AG09319 (cell line): ENCODE measurements at regions not wholly inside any gene's neighbourhood (a gene's known extent, or its start where the extent isn't known, plus 50 kb on each side); places are given as distances from the start of the nearest gene placed in this dataset.

Experiments used
- DNase-seq: peaks from one replicate; pipeline ENCODE4 v3.0.0-alpha.2; 2010; ENCODE audit warnings: low read depth; ENCODE audit errors: extremely low read depth
- CTCF ChIP-seq: IDR thresholded peaks from 2 replicates; pipeline ENCODE4 v1.5.1; 2011; ENCODE audit warnings: low read depth, mild to moderate bottlenecking, inconsistent platforms, low read length, moderate library complexity

GRCh38 chr11:32334822-32335221 lies 100.5 kb downstream of the WT1 start:
- TF ChIP-seq CTCF: peak; percentile 6
- no peak for DNase-seq
